Activated T-cell treated with anti-CD3 and anti-CD28 coated beads, Interleukin-2, amount 50 U/mL, for 1 hour (primary cell): ENCODE measurements at regions not wholly inside any gene's neighbourhood (a gene's known extent, or its start where the extent isn't known, plus 50 kb on each side); places are given as distances from the start of the nearest gene placed in this dataset.
"Not testable (repeated sequence)": the region's sequence is repeated elsewhere in the genome, so short reads cannot be mapped to it uniquely, and the experiment has no call there.

Source experiments
- DNase-seq: peaks from one replicate; pipeline ENCODE4 v3.0.0-alpha.2; 2020

- no peak for DNase-seq
Observed at GRCh38 chr4:18480928-18481327, 459.4 kb upstream of the LCORL start.

- DNase-seq, result no peak
Observed at GRCh38 chr4:18480342-18480741, 458.8 kb upstream of the LCORL start.

DNA sequence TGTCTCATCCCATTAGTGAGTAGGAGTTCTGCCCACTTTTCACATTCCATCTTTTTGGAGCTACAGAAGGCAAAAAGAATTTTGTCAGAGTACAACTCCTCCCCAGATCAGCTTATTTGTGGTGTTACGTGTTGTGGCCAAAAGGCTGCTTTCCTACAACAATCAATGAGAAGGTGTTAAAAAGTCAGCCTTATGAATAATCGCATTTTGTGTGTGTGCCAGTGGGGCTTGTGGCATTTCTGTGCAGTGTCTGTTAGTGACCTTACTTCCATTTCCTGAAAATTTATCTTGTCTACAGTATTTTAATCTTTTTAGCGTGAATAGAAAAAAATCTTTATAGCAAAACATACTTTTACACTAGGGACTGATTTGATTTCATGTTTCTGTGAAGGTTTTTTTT lies 458.3 kb upstream of the LCORL start:
- no peak for DNase-seq

DNA sequence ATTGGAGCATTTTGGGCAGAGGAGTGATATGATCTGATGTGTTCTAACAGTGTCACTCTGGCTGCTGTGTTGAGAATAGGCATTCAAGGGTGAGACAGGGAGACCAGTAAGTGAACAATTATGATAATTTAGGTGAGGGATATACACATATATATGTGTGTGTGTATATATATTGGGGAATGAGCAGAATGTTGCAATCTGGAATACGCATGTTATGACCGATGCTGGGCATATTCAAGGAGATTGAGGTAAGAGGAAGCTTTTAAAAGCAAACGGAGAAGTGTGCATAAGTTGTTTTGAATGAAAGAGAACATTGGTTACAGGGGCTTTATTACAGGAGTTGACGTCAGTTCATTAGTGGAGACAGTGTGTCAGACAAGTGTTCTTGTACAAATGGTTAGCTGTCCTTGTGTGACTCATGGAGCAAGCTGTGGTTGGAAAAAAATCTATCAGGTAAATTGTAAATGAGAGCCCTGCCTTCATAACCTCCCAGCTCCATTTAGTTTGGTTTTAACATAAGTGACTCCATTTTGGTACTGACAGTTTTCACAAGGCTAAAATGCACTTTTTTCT lies 442.5 kb upstream of the LCORL start:
- DNase-seq, result no peak

- DNase-seq, result no peak
Observed at GRCh38 chr4:18458465-18458864, 436.9 kb upstream of the LCORL start.

DNA sequence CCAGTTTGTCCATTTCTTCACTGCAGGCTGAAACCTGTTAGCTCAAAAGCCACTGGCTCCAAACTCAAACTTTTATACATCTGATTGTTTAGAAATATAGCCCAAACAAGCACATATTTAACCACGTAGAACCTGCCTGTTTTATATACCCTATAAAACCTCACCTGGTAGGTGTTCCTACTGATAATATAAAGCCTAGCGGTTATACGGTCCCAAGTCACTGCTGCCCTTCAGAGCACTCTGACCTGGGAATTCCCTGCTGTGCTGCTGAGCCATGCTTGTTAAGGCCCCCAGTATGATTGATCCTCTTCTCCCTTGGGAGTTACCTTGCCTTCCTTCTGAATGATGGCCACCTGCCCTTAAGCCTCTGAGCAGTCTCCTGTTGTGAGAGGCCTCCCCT lies 432.8 kb upstream of the LCORL start:
- DNase-seq, result no peak

DNA sequence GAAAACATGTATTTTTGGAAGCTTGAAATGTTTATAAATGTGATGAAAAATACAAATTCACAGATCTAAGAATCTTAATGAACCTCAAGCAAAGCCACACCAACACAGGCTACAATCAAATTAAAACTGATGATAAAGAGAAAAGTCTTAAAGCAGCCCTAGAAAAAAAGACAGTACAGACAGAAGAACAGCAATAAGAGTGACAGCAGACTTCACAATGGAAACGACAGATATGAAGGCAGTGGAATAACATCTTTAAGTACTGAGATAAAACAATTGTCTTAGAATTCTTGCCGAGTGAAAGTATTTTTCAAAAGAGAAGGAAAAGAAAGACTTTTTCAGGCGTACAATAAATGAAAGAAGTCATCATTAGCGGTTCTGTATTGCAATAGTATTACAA lies 423.6 kb upstream of the LCORL start:
- no peak for DNase-seq

GRCh38 chr4:18444206-18444605 lies 422.7 kb upstream of the LCORL start:
- DNase-seq, result no peak

GRCh38 chr4:18442957-18443356 lies 421.4 kb upstream of the LCORL start:
- no peak for DNase-seq

GRCh38 chr4:18441676-18442075 lies 420.1 kb upstream of the LCORL start:
- DNase-seq, result no peak

- DNase-seq, result no peak
Observed at GRCh38 chr4:18441203-18441590, 419.6 kb upstream of the LCORL start.

DNA sequence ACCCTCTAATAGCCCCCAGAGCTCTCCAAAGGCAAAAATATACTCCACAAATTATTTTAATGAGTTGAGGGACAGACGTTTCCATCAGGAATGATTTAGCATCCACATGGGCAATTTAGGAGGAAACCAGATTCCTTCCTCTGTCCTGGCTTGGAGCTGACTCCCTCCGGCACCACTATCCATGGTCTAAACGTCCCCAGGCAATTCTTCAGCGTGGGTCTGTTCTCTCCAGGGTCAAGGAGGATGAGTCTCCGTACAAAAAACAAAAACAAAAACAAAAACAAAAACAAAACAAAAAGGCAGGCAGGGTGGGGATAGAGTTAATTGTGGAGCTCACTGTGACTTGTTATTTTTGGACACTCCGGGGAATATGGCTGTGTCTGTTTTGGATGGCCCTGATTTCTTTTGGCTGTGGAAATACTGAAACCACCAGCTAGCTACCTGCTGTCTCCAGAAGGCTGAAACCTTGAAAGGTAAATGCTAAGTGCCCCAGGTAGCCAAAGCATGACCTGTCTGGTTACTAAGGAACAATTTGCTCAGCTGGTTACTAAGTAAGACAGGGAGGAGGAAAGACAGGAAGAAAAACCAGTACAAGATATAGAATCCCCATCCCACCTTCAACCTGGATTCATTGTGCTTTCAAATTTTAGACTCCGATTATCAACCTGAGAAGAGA lies 419.1 kb upstream of the LCORL start:
- no peak for DNase-seq

DNA sequence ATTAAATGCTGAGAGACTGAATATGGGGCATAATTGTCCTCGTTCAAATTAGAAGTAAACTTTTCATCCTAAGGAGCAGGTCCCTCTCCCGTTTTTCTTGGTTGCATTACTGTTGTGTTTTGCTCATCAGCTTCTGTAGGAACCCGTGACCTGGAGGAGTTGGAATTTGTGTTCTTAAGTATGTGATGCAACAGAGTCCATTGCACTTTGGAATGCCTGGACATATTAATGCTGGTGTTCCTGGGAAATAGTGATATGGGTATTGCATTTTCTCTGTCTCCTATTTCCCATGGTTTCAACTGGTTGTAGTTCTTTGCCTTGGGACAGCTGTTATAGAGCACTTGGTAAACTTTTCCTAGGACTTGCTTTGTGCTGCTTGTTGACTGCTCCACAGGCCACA lies 417.8 kb upstream of the LCORL start:
- DNase-seq, result no peak

DNA sequence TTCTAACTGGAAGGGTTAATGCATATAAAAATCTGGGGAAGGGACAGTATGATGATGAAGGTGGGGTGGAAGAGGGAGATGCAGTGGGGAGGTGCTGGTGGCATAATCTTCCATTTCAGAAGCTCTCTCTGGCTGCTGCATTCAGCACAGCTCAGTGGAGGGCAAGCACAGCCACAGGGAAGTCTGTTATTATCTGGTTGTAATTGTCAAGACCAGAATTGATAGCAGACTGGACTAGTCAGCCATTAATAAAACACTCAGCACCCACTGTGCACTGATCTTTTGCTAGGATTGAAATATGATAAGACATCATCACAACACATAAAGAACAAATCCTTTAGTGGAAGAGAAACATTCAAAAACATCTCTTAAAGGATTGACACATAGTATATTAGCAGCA lies 414.2 kb upstream of the LCORL start:
- DNase-seq, result no peak

- DNase-seq, result no peak
Observed at GRCh38 chr4:18422685-18423084, 401.1 kb upstream of the LCORL start.

GRCh38 chr4:18421519-18421918 lies 400.0 kb upstream of the LCORL start:
- no peak for DNase-seq

DNA sequence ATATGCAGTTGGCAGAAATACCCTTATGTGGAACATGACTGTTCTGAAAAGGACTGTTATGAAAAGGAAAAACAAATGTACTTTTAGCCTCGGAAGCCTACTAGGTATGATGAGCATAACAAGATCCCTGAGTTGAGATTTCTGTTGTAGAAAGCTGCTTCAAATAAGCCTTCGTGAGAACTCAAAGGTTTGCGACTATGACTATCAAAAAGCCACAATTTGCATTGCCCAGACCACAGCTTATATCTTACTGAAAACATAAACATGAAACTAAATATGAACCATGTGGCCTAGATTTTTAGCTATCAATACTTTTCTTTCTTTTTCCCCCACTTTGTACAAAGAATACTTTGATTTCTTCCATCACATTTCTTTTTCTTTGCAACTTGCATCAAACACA lies 398.2 kb upstream of the LCORL start:
- DNase-seq, result no peak

- DNase-seq, result not testable (repeated sequence)
Observed at GRCh38 chr4:18418195-18418898, 396.8 kb upstream of the LCORL start.

- not testable (repeated sequence) for DNase-seq
Observed at GRCh38 chr4:18417651-18418050, 396.1 kb upstream of the LCORL start.

GRCh38 chr4:18406264-18406663 lies 384.7 kb upstream of the LCORL start:
- DNase-seq, result no peak

- no peak for DNase-seq
Observed at GRCh38 chr4:18405054-18405453, 383.5 kb upstream of the LCORL start.

GRCh38 chr4:18404642-18405041 lies 383.1 kb upstream of the LCORL start:
- no peak for DNase-seq

- DNase-seq, result no peak
Observed at GRCh38 chr4:18403327-18403726, 381.8 kb upstream of the LCORL start.

DNA sequence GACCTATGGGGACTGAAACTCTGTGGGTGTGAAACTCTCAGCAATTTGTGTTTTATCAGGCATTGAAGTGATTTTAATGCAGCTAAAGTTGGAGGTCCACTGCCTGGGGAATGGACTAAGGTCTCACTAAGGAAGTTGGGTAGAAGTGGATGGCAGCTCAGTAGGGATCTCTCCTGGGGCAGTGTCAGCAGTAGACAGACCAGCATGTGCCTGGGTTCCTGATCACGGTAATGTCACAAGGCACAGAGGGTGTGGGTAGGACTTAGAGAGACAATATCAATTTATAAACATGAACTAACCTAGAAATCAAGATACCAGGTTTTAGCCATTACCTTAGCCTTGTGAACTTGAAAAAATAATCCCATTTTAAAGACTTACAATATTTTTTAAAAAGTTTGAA lies 380.3 kb upstream of the LCORL start:
- no peak for DNase-seq

GRCh38 chr4:18401425-18401824 lies 379.9 kb upstream of the LCORL start:
- DNase-seq, result no peak
